IMR-90 (cell line): ENCODE measurements at regions not wholly inside any gene's neighbourhood (a gene's known extent, or its start where the extent isn't known, plus 50 kb on each side); places are given as distances from the start of the nearest gene placed in this dataset.

Source experiments
- ATAC-seq: fragments of 200-7000 bp; cut with Tn5 transposase; 2 replicates; pipeline ENCODE4 v1.9.1; 2020; ENCODE audit warnings: low read depth, mild to moderate bottlenecking, moderate library complexity
- BruUV-seq: library from RNA; stranded (reverse); fragments of 400-500 nt; replicated peaks from 2 replicates; lab custom pipeline; 2021; lab: Mats Ljungman, UMichigan
- CTCF ChIA-PET: fragments of 300-600 bp; formaldehyde crosslinking; extraction: SDS; loops from one replicate; lab custom pipeline; 2021; ENCODE audit warnings: antibody characterized with exemption; lab: Yijun Ruan, JAX
- POLR2A ChIA-PET: fragments of 300-600 bp; sonication (Branson Sonifier 250); formaldehyde crosslinking; loops from one replicate; lab custom pipeline; 2022; ENCODE audit warnings: antibody characterized with exemption; ENCODE audit not compliant: unreplicated experiment; lab: Charles Lee
- DNase-seq: peaks from one replicate; pipeline ENCODE4 v3.0.0; 2013
- H2AFZ ChIP-seq: replicated peaks from 2 replicates; pipeline ENCODE3; 2013; ENCODE audit warnings: low read length, mild to moderate bottlenecking; ENCODE audit not compliant: poor library complexity
- H2AK5ac ChIP-seq: 2 replicates; pipeline ENCODE4 v1.6.1; 2013; ENCODE audit warnings: low read depth, low read length, inconsistent platforms
- H2AK9ac ChIP-seq: replicated peaks from 2 replicates; pipeline ENCODE3; 2013; ENCODE audit warnings: mild to moderate bottlenecking, low read depth, low read length, moderate library complexity; ENCODE audit not compliant: poor library complexity
- H2BK120ac ChIP-seq: 2 replicates; pipeline ENCODE4 v1.6.1; 2013; ENCODE audit warnings: low read depth, low read length, inconsistent platforms
- H2BK15ac ChIP-seq: 3 replicates; pipeline ENCODE4 v1.6.1; 2013; ENCODE audit warnings: low read depth, low read length, inconsistent platforms
- H2BK20ac ChIP-seq: 2 replicates; pipeline ENCODE4 v1.6.1; 2013; ENCODE audit warnings: low read depth, mild to moderate bottlenecking, inconsistent platforms, low read length, moderate library complexity
- H2BK5ac ChIP-seq: 2 replicates; pipeline ENCODE4 v1.6.1; 2013; ENCODE audit warnings: mild to moderate bottlenecking, low read depth, low read length, inconsistent platforms; ENCODE audit not compliant: poor library complexity, severe bottlenecking
- H3K14ac ChIP-seq: replicated peaks from 2 replicates; pipeline ENCODE4 v1.6.1; 2013; ENCODE audit warnings: low read depth, low read length, inconsistent platforms
- H3K18ac ChIP-seq: 2 replicates; pipeline ENCODE4 v1.6.1; 2013; ENCODE audit warnings: low read depth, low read length, control low read depth
- H3K23ac ChIP-seq: 2 replicates; pipeline ENCODE4 v1.6.1; 2013; ENCODE audit warnings: low read depth, low read length, inconsistent platforms
- H3K27ac ChIP-seq: 2 replicates; pipeline ENCODE4 v1.5.1; 2013; ENCODE audit warnings: mild to moderate bottlenecking, control low read depth, low read length; ENCODE audit not compliant: insufficient read depth
- H3K27me3 ChIP-seq: 2 replicates; pipeline ENCODE4 v1.6.1; 2013; ENCODE audit warnings: low read length; ENCODE audit not compliant: control insufficient read depth, insufficient read depth
- H3K36me3 ChIP-seq: 2 replicates; pipeline ENCODE4 v1.6.1; 2013; ENCODE audit warnings: low read length, mixed read lengths; ENCODE audit not compliant: control insufficient read depth, insufficient read depth
- H3K4ac ChIP-seq: 2 replicates; pipeline ENCODE4 v1.6.1; 2013; ENCODE audit warnings: low read depth, low read length, inconsistent platforms
- H3K4me1 ChIP-seq: 2 replicates; pipeline ENCODE4 v1.6.1; 2013; ENCODE audit warnings: low read length, mixed read lengths; ENCODE audit not compliant: control insufficient read depth, insufficient read depth
- H3K4me2 ChIP-seq: 2 replicates; pipeline ENCODE4 v1.6.1; 2013; ENCODE audit warnings: low read depth, mild to moderate bottlenecking, control low read depth, low read length, moderate library complexity
- H3K4me3 ChIP-seq: 2 replicates; pipeline ENCODE4 v1.5.1; 2013; ENCODE audit warnings: low read depth, mild to moderate bottlenecking, control low read depth, low read length, moderate library complexity; ENCODE audit not compliant: insufficient read depth
- H3K56ac ChIP-seq: 2 replicates; pipeline ENCODE4 v1.6.1; 2013; ENCODE audit warnings: low read length, inconsistent platforms; ENCODE audit not compliant: insufficient read depth; ENCODE audit errors: extremely low read depth
- H3K79me1 ChIP-seq, 2 experiments: 2 replicates each; pipeline ENCODE4 v1.6.1; 2013; ENCODE audit warnings: low read length in 2 of 2, inconsistent platforms in 1 of 2, low read depth in 1 of 2
- H3K9ac ChIP-seq: 2 replicates; pipeline ENCODE4 v1.6.1; 2013; ENCODE audit warnings: low read depth, low read length, control low read depth
- H3K9me1 ChIP-seq: 2 replicates; pipeline ENCODE4 v1.6.1; 2013; ENCODE audit warnings: low read length, inconsistent platforms; ENCODE audit not compliant: insufficient read depth
- H3K9me3 ChIP-seq: 2 replicates; pipeline ENCODE4 v1.6.1; 2013; ENCODE audit warnings: low read length; ENCODE audit not compliant: control insufficient read depth, insufficient read depth
- H4K20me1 ChIP-seq: 2 replicates; pipeline ENCODE4 v1.6.1; 2013; ENCODE audit warnings: low read length, inconsistent platforms; ENCODE audit not compliant: insufficient read depth
- H4K5ac ChIP-seq: 2 replicates; pipeline ENCODE4 v1.6.1; 2013; ENCODE audit warnings: mild to moderate bottlenecking, low read depth, low read length, control low read depth
- H4K8ac ChIP-seq, 2 experiments: 2 replicates each; pipeline ENCODE4 v1.6.1; 2013; ENCODE audit warnings: low read depth in 2 of 2, low read length in 2 of 2, control low read depth in 1 of 2, inconsistent platforms in 1 of 2
- H4K91ac ChIP-seq: 2 replicates; pipeline ENCODE4 v1.6.1; 2013; ENCODE audit warnings: low read depth, low read length, inconsistent platforms; ENCODE audit not compliant: insufficient read depth
- BHLHE40 ChIP-seq: fragments of 150-350 bp; IDR thresholded peaks from 2 replicates; pipeline ENCODE4 v1.6.1; 2016; ENCODE audit warnings: mild to moderate bottlenecking, low read depth, low read length
- CEBPB ChIP-seq: IDR thresholded peaks from 2 replicates; pipeline ENCODE4 v1.6.1; 2012; ENCODE audit warnings: low read depth, low read length, improper control_type of control experiment
- CHD1 ChIP-seq: IDR thresholded peaks from 2 replicates; pipeline ENCODE4 v1.6.1; 2012; ENCODE audit warnings: low read depth, low read length, improper control_type of control experiment
- FOS ChIP-seq: fragments of 150-350 bp; IDR thresholded peaks from 2 replicates; pipeline ENCODE4 v1.6.1; 2016; ENCODE audit warnings: low read depth, low read length
- MAFK ChIP-seq: IDR thresholded peaks from 2 replicates; pipeline ENCODE4 v1.6.1; 2012; ENCODE audit warnings: low read depth, low read length, improper control_type of control experiment
- POLR2A ChIP-seq: IDR thresholded peaks from 2 replicates; pipeline ENCODE4 v1.6.1; 2012; ENCODE audit warnings: mild to moderate bottlenecking, low read depth, low read length
- RAD21 ChIP-seq: IDR thresholded peaks from 2 replicates; pipeline ENCODE4 v1.6.1; 2012; ENCODE audit warnings: low read length, improper control_type of control experiment
- RCOR1 ChIP-seq: IDR thresholded peaks from 2 replicates; pipeline ENCODE4 v1.6.1; 2012; ENCODE audit warnings: mild to moderate bottlenecking, low read length, improper control_type of control experiment; ENCODE audit not compliant: insufficient replicate concordance
- WGBS, 2 experiments: methylation state at CpG; one replicate each; pipeline versions ENCODE4 v1.1.5 to v1.1.7; 2013; ENCODE audit warnings: missing lambda C conversion rate in 2 of 2; ENCODE audit not compliant: insufficient read length in 1 of 2; ENCODE audit errors: extremely low coverage in 2 of 2; 5-methylcytosine and 5-hydroxymethylcytosine counted together
- dilution Hi-C: fragments of 300-500 bp; cut with HindIII; formaldehyde crosslinking; loops from one replicate; pipeline ENCODE4 v1.14.3; 2018; ENCODE audit warnings: low sequenced_read_pairs; ENCODE audit not compliant: unreplicated experiment
- in situ Hi-C: fragments of 300-500 bp; cut with MboI; formaldehyde crosslinking; loops from 3 replicates; pipeline ENCODE4 v1.14.3; 2019; ENCODE audit warnings: low sequenced_read_pairs, inconsistent platforms, mixed read lengths
- intact Hi-C: fragments of 100-400 bp; cut with micrococcal nuclease; formaldehyde crosslinking; loops from 2 replicates; pipeline ENCODE4 v1.10.0; 2022
- TF ChIP-seq, protein P1 (sequence below): fragments of 150-350 bp; IDR thresholded peaks from 2 replicates; pipeline ENCODE4 v1.6.1; 2016; ENCODE audit warnings: low read depth, mild to moderate bottlenecking, low read length, moderate library complexity, borderline replicate concordance

- H4K91ac ChIP-seq, result no peak overlapping the region
- no peaks in the 10 kb centered on the region for H4K20me1 ChIP-seq
- H3K4ac ChIP-seq, result no peak overlapping the region
- no peak overlapping the region for H4K5ac ChIP-seq
- WGBS, 2 experiments, result 100% methylated on average over 1 of the region's 5 CpGs; no CpG with 5 or more reads in 1 of the 2 experiments
- BruUV-seq, result no TSS peak
- TF ChIP-seq FOS (no peak), POLR2A (no peak), RCOR1 (no peak), CEBPB (no peak), MAFK (no peak), BHLHE40 (no peak), CHD1 (no peak), RAD21 (no peak)
- TF ChIP-seq, protein P1, sequence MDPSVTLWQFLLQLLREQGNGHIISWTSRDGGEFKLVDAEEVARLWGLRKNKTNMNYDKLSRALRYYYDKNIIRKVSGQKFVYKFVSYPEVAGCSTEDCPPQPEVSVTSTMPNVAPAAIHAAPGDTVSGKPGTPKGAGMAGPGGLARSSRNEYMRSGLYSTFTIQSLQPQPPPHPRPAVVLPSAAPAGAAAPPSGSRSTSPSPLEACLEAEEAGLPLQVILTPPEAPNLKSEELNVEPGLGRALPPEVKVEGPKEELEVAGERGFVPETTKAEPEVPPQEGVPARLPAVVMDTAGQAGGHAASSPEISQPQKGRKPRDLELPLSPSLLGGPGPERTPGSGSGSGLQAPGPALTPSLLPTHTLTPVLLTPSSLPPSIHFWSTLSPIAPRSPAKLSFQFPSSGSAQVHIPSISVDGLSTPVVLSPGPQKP, result no peak
- no peak overlapping the region for H2AK5ac ChIP-seq
- no peak overlapping the region for H2BK20ac ChIP-seq
- DNase-seq (no peak), ATAC-seq (no peak)
- no peak overlapping the region for H3K4me2 ChIP-seq
- no peak overlapping the region for H3K23ac ChIP-seq
- in situ Hi-C loops (no loop called here), dilution Hi-C loops (no loop called here), intact Hi-C loops (no loop called here)
- no peak overlapping the region for H2BK15ac ChIP-seq
- H2AK9ac ChIP-seq, result no peak overlapping the region
- H3K9me3 ChIP-seq, result no peaks in the 10 kb centered on the region
- ChIA-PET CTCF (interaction anchor here (0.6 kb wide), 1 partner anchor 682 kb away, joined by 5 read pairs; no protein-coding TSS in a partner anchor), POLR2A (no interaction called here)
- H3K9me1 ChIP-seq, result no peaks in the 10 kb centered on the region
- H3K27me3 ChIP-seq, result no peaks in the 10 kb centered on the region
- no peaks in the 10 kb centered on the region for H3K36me3 ChIP-seq
- H3K27ac ChIP-seq, result no peak overlapping the region
- H2AFZ ChIP-seq, result no peak overlapping the region
- no peak overlapping the region for H3K14ac ChIP-seq
- H3K4me3 ChIP-seq, result no peak overlapping the region
- H4K8ac ChIP-seq, result no peak overlapping the region
- H2BK120ac ChIP-seq, result no peak overlapping the region
- no peaks in the 10 kb centered on the region for H3K4me1 ChIP-seq
- H3K9ac ChIP-seq, result no peak overlapping the region
- no peak overlapping the region for H3K18ac ChIP-seq
- no peaks in the 10 kb centered on the region for H3K79me1 ChIP-seq
- H2BK5ac ChIP-seq, result no peak overlapping the region
- no peak overlapping the region for H3K56ac ChIP-seq
Observed at GRCh38 chr1:79532555-79532954, 526.0 kb upstream of the ADGRL4 start.
